Forelimb muscle (tissue), 1 donor: ENCODE measurements at regions not wholly inside any gene's neighbourhood (a gene's known extent, or its start where the extent isn't known, plus 50 kb on each side); places are given as distances from the start of the nearest gene placed in this dataset.
A peak's percentile ranks its signal among the peaks of the same experiment; 100 is the strongest.

Source experiments
- DNase-seq: peaks from one replicate; pipeline ENCODE4 v3.0.0-alpha.2; 2013; ENCODE audit warnings: low read depth

DNA sequence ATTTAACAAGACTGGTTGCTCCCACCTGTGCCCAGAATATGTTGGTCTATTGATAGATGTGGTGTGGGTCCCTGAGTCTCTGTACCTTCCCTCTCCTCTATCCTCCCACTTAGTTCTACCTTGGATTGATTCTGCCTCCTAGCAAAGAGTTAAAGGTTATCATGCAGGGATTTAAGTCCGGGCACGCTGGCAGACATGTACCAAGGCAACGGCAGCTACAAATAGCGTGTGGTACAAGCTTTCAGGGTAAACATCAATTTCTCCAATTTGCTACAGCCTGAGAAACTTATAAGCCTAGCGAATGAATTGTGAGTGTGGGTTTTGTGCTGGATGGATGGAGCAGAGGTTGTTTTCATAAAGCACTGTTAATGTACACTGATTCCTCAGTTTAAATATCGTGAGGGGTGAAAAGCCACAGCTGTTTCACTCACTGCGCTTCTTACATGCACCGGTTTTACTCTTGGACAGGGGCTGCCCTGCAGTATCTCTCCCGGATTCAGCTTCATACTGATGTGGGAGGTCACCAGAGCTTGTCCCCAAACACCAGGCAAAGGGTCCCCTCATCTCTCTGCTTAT is 289.8 kb downstream of the ICOS start:
- DNase-seq = no peak

DNA sequence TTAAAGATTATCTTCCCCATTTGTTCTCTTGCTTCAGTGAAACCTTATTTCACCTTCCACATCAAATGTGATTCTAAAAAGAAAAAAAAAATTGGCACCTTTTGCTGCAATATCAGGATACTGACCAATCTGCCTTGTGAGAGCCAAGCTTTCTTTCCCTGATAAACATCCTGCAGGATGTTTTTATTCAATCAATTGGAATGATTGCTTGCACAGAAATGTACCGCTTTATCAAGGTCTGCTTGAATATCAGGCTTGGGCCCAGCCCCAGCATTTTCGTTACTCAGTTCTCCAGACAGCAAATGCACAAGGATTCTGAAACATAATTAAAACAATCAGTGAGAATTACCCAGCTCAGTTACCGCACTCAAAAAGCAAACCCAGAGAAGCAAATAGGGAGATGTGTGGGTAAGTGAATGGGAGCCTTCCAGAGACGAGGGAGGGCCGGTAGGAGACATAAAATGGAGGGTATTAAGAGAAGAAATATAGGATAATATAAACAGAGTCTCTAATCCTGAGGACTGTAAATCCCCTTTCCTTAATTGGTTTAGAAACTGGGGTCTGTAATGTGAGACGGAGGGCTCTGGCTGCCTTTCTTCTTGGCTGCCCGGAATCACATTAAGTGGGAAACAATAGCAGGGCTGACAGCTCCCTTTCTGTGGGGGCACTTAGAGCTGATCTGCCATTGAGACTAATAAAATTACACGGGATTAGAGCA is 291.8 kb downstream of the ICOS start:
- no peak for DNase-seq

DNA sequence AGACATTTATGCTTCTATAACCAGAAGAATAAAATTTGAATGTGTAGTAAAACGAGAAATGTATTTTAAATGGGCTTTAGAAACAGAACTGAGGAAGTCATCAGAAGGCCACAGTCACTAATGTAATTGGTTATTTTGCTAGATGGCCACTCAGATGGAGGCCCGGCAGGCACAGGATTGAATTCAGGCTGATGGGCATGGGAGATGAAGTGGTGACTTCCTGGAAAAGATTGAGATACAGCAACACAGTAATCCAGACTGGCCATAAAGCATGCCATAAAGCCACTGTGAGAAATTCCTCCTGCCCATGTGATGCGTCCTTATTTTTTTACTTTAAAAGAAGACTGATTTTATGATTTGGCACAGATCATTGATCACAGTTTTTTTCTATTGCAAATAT is 297.7 kb downstream of the ICOS start:
- DNase-seq = no peak

DNA sequence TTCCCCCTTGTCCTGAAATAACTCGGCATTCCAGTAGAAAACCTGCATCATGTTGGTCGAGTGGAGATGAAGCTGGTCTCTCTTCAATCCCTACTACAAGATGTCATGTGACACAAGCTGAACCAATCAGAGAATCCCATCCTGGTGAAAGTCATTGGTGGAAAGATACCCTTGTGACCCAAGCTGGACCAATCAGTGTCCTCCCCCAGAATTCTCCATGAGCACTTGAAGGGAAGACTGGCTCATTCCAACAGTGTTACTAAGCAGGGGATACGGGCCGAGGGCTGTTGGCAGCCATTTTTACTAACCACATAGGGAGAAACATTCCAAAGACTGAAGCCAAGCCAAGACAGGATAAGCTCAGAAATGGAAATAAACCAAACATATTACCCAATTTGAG is 298.3 kb downstream of the ICOS start:
- no peak for DNase-seq

DNA sequence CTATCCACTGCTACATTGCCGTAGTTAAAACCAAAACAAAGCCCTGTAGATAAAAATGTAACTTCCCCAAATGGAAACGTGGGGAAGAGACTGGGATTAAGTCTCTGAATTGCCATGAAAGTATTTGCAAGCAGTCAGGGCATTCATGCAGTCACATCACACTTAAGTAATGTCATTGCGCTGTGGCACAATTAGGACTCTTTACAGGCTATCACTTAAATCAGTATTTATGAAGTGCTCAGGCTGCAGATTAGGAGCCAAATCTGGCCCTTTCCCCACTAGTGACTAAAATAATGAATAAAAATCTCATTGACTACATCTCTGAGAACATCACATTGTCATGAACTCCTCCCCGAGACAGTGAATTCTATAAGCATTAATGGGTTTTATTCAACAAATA is 300.9 kb downstream of the ICOS start:
- no peak for DNase-seq

DNA sequence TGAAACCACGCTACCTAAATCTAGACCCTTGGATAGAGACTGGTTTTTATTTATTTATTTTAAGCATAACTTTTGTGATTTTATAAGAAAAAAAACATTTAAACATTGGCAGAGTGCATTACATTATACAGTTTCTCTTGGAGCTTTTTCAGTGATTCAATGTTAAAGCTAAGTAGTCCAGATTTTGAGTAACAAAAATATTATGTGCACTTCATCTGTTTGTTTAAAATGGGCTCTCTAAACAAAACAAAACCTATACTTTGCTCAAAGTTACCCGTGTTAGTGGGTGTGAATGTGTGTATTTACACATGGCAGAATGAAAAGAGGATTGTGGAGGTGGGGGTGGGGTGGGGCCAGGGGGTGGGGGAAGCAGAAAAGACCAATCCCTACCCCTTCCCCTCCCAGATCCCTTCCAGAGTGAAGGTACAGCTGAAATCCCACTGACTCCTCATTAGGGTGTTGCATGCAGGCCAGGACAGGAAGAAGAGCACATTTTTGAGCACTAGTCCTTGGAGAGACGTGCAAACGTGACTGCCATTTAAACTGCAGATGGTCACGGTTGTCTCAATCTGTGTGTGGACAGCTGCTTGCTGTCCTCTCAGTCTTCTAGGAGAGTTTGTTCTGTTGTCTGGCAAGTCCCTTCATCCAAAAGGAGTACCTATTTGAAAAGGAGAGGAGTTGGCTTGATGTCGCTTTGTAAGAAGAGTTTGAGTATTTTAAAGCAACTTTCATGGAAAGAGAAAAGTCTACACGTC is 303.0 kb downstream of the ICOS start:
- DNase-seq = no peak

DNA sequence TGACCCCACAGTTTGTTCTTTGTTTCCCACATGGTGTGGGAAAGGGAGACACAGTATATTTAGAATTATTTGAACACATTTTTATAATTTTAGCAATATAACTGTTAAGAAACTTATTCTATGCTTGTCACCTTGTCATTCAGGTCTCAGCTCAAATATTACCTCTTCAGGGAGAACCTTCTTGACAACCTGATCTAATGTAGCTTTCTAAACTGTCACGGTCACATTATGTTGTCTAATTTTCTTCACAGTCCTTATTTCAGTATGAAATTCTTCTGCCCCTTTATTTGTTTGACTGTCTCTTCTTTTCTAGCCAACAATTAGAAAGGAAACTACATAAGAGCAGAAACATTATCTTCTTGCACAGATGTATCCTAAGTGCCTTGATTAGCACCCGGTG is 304.3 kb upstream of the PARD3B start:
- no peak for DNase-seq

DNA sequence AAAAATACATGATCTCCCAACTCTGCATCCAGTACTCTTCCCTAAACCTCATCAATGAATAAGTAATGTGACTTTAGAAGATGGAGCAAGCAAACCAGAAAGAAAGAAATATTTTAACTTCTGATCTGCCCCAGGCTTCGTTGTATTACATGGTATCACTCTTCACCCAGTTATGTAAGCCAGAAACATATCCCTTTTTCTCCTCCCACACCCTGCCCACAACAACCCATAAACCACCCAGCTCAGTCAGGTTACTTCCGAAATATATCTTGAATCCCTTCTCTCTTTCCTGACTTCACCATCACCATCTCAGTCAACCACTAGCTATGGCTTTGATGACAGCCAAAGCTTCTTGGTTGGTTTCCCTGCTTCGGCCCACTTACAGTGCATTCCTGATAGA is 295.8 kb upstream of the PARD3B start:
- DNase-seq = no peak

DNA sequence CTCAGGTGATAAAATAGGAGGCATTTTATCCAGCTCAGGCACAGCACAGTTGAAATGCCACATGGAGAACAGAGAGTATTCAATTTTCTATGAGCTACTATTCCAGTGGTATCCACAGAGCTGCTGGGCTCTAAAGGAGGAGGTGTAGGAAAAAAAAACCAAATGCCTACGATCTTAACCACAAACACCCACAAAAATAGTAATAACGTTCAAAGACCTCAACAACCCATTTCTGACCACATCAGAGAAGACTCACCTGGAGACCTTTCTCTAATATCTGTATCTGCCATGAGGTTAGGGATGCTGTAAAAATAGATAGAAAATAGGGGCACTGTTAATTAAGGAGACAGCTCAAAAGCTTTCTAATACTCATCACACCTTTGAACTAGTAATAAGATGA is 294.6 kb upstream of the PARD3B start:
- DNase-seq = no peak

DNA sequence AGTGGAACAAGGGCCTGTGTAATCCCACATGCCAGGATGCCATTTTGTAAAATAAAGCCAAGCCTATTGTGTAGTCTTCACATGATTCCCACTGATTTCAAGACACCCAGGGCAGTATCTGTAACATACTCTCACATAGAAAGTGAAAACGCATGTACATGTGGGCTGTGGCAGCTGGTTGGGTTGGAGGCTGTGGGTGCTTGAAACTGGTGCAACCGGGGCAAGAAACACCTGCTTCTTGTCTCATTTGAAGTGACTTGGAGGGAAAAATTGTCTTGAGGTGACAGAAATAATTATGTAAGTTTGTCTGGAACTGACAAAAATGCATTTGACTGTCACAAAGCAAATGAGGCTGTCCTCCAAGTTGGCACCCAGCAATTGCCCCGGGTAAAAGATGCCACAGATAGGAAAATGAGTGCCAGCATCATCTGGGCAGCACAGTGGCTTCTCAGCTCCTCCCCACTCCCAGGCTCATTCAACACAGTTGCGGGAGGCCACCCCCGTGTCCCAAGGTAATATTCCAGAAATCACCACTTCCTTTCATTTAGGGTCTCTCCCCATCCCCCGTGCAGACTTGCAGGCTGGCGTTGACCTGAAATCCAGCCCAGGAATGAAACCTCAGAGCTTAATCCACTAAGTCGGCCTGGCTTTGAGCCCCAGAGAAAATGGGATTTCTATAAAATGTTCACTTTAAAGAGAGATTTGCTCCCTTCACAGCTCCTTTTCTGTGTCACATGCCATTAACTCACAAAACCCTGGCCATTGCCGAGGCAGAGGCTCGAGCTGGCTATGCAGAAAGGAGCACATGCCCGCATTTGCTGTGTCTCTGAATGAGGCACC is 293.9 kb upstream of the PARD3B start:
- no peak for DNase-seq

DNA sequence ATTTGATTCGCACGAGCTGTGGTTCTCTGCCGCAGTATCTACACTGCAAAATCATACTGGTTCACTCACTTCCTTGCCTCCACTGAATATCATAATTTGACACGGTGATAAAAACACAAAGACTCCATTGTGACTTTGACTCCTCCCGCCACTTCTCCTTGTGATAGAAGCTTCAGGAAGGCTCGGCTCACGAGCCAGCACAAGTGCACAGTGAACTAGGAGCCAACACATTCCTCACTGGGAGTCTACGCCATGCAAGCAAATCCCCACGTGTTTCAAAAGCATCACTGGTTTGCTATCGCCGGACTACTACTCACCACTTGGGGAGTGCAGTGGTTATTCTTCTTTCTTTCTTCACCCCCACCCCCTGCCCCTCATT is 293.3 kb upstream of the PARD3B start:
- DNase-seq = no peak

DNA sequence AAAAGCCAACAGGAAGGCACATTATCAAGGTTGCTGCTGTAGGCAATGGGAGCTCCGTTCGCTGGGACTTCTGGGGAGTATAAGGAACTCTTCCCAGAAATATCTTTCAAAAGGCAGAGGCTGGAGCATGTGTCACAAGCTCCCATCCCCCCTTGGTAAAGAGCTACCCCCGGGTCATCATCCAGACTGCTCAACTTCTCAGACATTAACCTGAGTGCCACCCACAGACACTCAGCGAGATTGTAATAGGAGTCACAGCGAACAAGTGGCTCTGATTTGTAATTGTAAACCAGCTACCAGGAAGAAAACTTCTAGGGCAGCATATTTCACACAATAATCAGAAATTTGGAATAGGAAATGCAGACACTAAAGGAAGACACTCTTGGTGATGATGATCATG is 290.2 kb upstream of the PARD3B start:
- DNase-seq = no peak

DNA sequence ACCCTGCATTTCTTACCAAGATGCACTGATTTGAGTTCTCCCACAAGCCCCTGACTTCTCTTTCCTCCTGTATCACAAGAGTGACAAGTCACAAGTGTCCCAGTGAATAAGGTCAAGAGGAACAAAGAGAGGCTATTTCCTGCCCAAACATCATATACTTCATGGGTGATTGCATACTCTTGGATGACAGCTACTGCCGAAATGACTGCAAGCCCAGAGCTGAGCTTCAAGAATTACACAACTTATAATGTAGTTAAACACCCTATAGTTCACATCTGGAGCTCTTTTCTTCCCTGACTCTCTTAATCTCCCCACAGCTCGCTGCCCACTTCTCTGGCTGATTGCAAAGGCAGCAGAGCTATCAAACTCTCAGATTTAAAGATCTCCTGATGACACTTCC is 289.7 kb upstream of the PARD3B start:
- DNase-seq = no peak

DNA sequence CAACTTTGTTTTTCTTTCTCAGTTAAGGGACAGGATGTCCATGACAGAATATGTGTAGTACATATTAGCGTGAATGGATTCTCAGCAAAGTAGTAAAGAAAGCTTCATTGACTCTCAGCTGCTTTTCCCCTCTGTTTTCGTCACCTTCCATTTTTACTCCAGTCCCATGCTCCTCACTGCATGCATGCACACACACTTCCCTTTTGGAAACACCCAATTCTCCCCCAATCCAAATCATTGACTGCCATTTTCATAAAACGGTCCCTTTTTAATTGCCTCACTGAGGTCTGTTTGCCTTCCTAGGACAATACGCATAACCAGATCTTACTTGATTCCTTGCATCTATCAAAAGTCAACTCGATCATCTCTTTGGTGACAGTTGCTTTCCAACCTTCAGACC is 287.5 kb upstream of the PARD3B start:
- no peak for DNase-seq

DNA sequence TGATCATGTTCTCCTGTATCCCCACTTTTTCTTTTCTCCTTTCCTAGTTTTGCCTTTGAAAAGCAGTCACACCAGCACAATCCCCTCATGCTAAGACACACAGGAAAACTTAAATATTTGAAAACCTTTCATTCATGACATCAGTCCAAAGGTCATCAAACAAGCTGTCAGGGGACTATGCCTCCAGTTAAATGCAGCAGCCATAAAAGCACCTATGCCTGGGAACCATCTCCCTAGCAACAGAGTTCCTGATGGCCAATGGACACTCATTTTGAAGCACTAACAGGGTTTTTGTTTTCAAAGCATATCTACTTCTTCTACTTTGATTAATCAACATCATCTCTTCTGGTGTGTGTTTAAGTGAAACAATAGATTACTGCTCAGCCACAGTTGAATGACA is 286.4 kb upstream of the PARD3B start:
- no peak for DNase-seq

DNA sequence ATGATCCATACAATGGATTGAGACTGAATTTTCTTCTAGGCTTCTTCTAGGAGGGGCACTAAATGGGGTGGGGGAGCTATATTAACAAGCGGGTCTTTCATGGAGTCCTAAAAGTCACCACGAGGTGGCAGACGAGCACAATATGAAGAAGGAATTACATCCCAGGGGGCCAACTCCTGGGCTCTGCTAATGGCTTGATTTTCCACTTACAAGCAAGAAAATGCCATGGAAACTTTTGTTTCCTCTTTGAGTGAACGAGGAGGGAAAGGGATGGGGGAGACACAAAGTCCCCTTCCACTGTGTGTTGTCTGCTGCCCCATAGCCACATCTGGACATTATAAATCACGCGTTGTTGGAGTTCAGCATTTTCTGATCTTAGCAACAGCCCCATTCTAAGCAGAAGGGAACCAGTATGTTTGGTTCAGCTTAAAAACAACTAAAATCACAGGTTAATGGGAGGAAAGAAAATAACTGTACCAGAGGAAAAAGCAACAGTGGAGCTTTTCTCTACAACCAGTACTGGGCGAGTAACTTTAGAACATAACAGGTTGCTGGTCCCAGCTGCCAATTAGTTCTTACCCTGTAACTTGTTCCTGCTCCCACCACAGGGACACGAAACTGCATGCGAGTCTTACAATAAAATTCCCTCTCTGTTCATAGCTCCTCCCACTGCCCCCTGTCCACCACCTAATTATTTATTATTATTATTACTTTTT is 285.0 kb upstream of the PARD3B start:
- peak; percentile 63 for DNase-seq

DNA sequence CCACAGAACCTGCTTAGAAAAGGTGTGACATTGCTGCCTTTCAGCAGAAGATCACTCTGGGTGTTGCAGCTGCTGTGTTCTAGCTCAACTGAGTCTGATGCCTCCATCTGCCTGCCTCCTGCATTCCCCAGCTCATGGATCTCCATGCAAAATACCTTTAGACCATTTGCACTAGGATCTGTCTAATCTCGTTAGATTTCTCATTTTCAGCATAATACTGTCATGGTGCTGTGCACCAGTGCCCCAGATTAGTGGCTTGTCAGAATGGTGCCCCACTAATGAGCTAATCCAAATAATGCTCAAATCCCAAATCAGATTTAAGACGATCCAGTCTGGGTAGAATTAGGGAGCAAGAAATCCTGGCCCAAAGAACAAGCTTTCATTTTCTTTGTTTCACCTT is 284.4 kb upstream of the PARD3B start:
- DNase-seq = no peak

DNA sequence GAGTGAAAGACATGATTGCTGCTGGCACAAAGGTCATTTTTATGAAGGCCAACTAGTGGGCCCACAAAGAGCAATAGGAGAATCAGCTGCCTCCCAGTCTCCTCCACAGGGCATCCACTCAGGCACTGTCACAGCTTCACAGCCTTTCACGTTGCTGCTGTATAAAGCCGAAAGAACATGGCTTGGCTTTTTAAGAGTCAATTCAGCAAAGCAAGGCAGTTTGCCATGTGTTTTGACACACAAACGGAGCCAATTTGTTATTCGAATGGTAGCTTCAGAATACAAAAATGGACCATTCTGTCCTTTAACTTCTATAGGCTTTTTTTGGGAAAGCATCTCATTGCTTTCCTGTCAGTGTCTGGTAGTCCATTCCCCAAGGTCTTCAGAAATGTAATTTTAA is 283.4 kb upstream of the PARD3B start:
- DNase-seq = no peak

DNA sequence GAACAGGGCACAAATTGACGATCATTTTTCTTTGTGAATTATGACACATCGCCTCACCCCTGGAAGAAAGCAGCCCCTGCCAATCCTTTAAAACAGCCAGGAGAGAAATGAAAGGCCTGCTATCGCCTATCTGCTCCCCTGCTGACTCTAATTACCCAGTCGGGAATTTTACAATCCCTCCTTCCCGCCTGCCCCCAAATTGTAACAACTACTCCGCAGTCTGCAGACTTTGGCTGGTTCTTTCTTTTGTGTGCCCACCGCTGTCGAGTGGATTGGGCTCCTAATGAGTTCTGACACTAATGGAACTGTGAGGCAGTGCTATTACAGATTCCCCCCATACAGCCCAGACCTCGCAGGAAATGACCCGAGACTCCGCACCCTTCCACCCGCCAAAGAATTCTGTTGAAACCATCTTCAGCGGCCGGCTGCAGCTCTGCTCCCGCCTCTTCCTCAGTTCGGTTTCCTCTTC is 281.2 kb upstream of the PARD3B start:
- no peak for DNase-seq

DNA sequence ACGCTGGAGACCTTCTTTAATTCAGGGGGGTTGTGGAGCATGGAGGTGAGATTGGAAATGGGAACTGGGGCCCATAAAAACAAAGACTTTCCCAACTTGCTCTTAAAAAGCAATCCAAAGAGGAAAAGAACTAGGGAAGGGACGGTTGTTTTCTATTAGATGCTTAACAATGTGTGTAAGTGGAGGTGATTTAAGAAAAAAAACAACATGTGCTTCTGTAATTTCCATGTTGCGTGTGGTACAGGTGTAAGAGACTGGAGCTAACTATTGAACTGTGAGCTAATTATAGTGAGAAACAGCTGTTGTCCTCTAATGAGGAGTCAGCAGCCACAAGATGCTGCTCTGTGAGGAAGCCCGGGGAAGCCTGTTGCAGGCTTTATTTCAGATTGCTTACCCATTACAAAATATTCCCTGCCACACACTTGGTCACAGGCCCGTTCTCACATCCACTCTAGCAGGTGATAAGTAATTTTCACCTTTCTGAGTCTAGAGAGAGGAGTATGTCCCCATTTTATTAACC is 280.6 kb upstream of the PARD3B start:
- no peak for DNase-seq

DNA sequence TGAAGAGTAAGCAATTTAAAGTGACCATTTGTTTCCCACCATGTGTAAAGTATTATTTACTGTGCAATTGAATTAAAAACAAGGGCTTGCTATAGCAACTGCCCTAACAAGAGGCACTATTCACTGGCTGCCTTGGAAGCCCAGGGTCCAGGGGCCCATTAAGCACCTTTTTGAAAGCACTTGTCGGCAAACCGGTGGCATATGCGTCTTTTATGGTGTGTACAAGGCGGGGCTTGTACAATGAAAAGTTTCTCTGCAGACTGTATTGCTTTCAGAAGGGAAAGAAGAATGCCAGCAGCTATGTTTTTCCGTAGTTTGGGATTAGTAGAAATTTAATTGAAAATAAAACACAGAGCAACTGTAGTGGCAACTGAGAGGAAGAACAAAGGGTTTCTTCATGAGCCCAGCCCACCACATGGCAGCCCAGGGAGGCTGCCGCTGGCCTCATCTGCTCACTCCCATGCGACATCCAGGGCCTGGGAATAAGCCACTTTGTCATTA is 279.5 kb upstream of the PARD3B start:
- DNase-seq = no peak
